HCT116 (cell line): ENCODE measurements at regions not wholly inside any gene's neighbourhood (a gene's known extent, or its start where the extent isn't known, plus 50 kb on each side); places are given as distances from the start of the nearest gene placed in this dataset.

Source experiments
- ATAC-seq: fragments of 200-7000 bp; cut with Tn5 transposase; 2 replicates; pipeline ENCODE4 v1.9.1; 2020; ENCODE audit warnings: mild to moderate bottlenecking, moderate library complexity
- BruUV-seq: library from RNA; stranded (reverse); fragments of 400-500 nt; replicated peaks from 2 replicates; lab custom pipeline; 2021; lab: Mats Ljungman, UMichigan
- CTCF ChIA-PET: fragments of 300-600 bp; sonication (Branson Sonifier 250); formaldehyde crosslinking; loops from one replicate; lab custom pipeline; 2021; ENCODE audit warnings: antibody characterized with exemption; lab: Charles Lee
- POLR2A ChIA-PET: fragments of 300-600, 350-600 bp; sonication (Branson Sonifier 250); formaldehyde crosslinking; loops from one replicate; lab custom pipeline; 2021; ENCODE audit warnings: antibody characterized with exemption; lab: Charles Lee
- RAD21 ChIA-PET, 2 experiments: fragments of 300-600 bp; sonication (Branson Sonifier 250); formaldehyde crosslinking; loops; one replicate each; lab custom pipeline; 2023; ENCODE audit warnings: low total read pairs in 2 of 2; ENCODE audit not compliant: uncharacterized antibody in 2 of 2, unreplicated experiment in 2 of 2, low non-redundant PET in 1 of 2; lab: Charles Lee
- DNase-seq: peaks from one replicate; pipeline ENCODE4 v3.0.0-alpha.2; 2010; ENCODE audit warnings: low read depth, low spot score
- H2AFZ ChIP-seq: fragments of 200-600 bp; shearing (Covaris generic), sonication (generic); 2 replicates; pipeline ENCODE4 v1.6.1; 2017; ENCODE audit warnings: low read depth, mixed run types, mixed read lengths, antibody characterized with exemption, low read length; ENCODE audit not compliant: poor library complexity, severe bottlenecking
- H3K27ac ChIP-seq: 2 replicates; pipeline ENCODE4 v1.5.1; 2012; ENCODE audit warnings: low read depth, low read length
- H3K27me3 ChIP-seq: fragments of 200-600 bp; sonication (generic); 2 replicates; pipeline ENCODE4 v1.6.1; 2016; ENCODE audit warnings: mixed run types, low read length, mixed read lengths; ENCODE audit not compliant: insufficient read depth
- H3K36me3 ChIP-seq, 2 experiments: fragments of 200-500 bp in 1 of 2; fragments of 200-600 bp in 1 of 2; sonication (Bioruptor generic) in 1 of 2; sonication (generic) in 1 of 2; 2 replicates each; pipeline versions ENCODE4 v1.5.1 to v1.6.1; 2014 to 2016; ENCODE audit warnings: low read length in 2 of 2, inconsistent platforms in 1 of 2, mixed read lengths in 1 of 2, mixed run types in 1 of 2; ENCODE audit not compliant: insufficient read depth in 2 of 2, control insufficient read depth in 1 of 2
- H3K4me1 ChIP-seq, 2 experiments: fragments of 200-600 bp in 1 of 2; sonication (generic) in 1 of 2; 2 replicates each; pipeline versions ENCODE4 v1.5.1 to v1.6.1; 2012 to 2017; ENCODE audit warnings: low read length in 2 of 2, inconsistent platforms in 1 of 2, mild to moderate bottlenecking in 1 of 2, mixed read lengths in 1 of 2, mixed run types in 1 of 2, moderate library complexity in 1 of 2; ENCODE audit not compliant: insufficient read depth in 2 of 2, control insufficient read depth in 1 of 2
- H3K4me2 ChIP-seq: fragments of 200-600 bp; sonication (generic); 2 replicates; pipeline ENCODE4 v1.6.1; 2017; ENCODE audit warnings: mixed run types, low read length, mixed read lengths
- H3K4me3 ChIP-seq, 2 experiments: fragments of 200-600 bp in 1 of 2; sonication (generic) in 1 of 2; replicated peaks in 1 of 2; 2 replicates each; pipeline ENCODE4 v1.5.1; 2011 to 2016; ENCODE audit warnings: low read length in 2 of 2, control low read depth in 1 of 2, low read depth in 1 of 2, mild to moderate bottlenecking in 1 of 2, mixed read lengths in 1 of 2, mixed run types in 1 of 2
- H3K79me2 ChIP-seq: fragments of 200-600 bp; sonication (generic); 2 replicates; pipeline ENCODE4 v1.6.1; 2017; ENCODE audit warnings: mild to moderate bottlenecking, mixed run types, low read length, moderate library complexity, mixed read lengths; ENCODE audit not compliant: insufficient read depth
- H3K9ac ChIP-seq: fragments of 200-600 bp; sonication (generic); 2 replicates; pipeline ENCODE4 v1.6.1; 2016; ENCODE audit warnings: low read length, mixed read lengths
- H3K9me2 ChIP-seq: fragments of 200-600 bp; sonication (generic), shearing (Covaris generic); 2 replicates; pipeline ENCODE4 v1.6.1; 2017; ENCODE audit warnings: mixed run types, mild to moderate bottlenecking, moderate library complexity; ENCODE audit not compliant: insufficient read depth
- H3K9me3 ChIP-seq, 2 experiments: fragments of 200-500 bp in 1 of 2; fragments of 200-600 bp in 1 of 2; sonication (Bioruptor generic) in 1 of 2; sonication (generic) in 1 of 2; 2 replicates each; pipeline ENCODE4 v1.6.1; 2014 to 2017; ENCODE audit warnings: low read length in 2 of 2, mixed read lengths in 2 of 2, inconsistent platforms in 1 of 2, low read depth in 1 of 2, mild to moderate bottlenecking in 1 of 2, mixed run types in 1 of 2, moderate library complexity in 1 of 2; ENCODE audit not compliant: control insufficient read depth in 1 of 2, insufficient read depth in 1 of 2
- H4K20me1 ChIP-seq: fragments of 200-600 bp; sonication (generic), shearing (Covaris generic); 2 replicates; pipeline ENCODE4 v1.6.1; 2017; ENCODE audit warnings: mixed run types, mild to moderate bottlenecking, moderate library complexity; ENCODE audit not compliant: insufficient read depth
- CBX3 ChIP-seq: IDR thresholded peaks from 2 replicates; pipeline ENCODE4 v1.6.1; 2012; ENCODE audit warnings: low read depth
- CTCF ChIP-seq, 3 experiments: fragments of 200-600 bp in 1 of 3; sonication (generic) in 1 of 3; IDR thresholded peaks in 2 of 3; conservative IDR thresholded peaks in 1 of 3; 2 replicates each; pipeline ENCODE4 v1.5.1; 2012 to 2017; ENCODE audit warnings: low read depth in 2 of 3, low read length in 2 of 3, antibody characterized with exemption in 1 of 3, borderline replicate concordance in 1 of 3, control low read depth in 1 of 3, mild to moderate bottlenecking in 1 of 3, mixed read lengths in 1 of 3, mixed run types in 1 of 3, moderate library complexity in 1 of 3; ENCODE audit not compliant: insufficient read depth in 1 of 3
- EGR1 ChIP-seq: IDR thresholded peaks from 2 replicates; pipeline ENCODE4 v1.6.1; 2012; ENCODE audit warnings: low read depth
- ELF1 ChIP-seq: IDR thresholded peaks from 2 replicates; pipeline ENCODE4 v1.6.1; 2012; ENCODE audit warnings: low read depth, borderline replicate concordance
- EZH2 ChIP-seq: fragments of 200-600 bp; sonication (generic); IDR thresholded peaks from 2 replicates; pipeline ENCODE4 v1.6.1; 2017; ENCODE audit warnings: antibody characterized with exemption, mixed run types
- EZH2phosphoT487 ChIP-seq: fragments of 200-600 bp; IDR thresholded peaks from 2 replicates; pipeline ENCODE4 v1.6.1; 2018; ENCODE audit warnings: antibody characterized with exemption, borderline replicate concordance
- POLR2A ChIP-seq: IDR thresholded peaks from 2 replicates; pipeline ENCODE4 v1.7.0; 2011; ENCODE audit warnings: borderline replicate concordance; ENCODE audit not compliant: insufficient read depth, insufficient read length; ENCODE audit errors: extremely low read depth
- SIN3A ChIP-seq: IDR thresholded peaks from 2 replicates; pipeline ENCODE4 v1.6.1; 2012; ENCODE audit warnings: low read depth
- TCF7L2 ChIP-seq: IDR thresholded peaks from 2 replicates; pipeline ENCODE4 v1.7.0; 2011; ENCODE audit warnings: borderline replicate concordance, inconsistent platforms; ENCODE audit not compliant: insufficient read depth, insufficient read length; ENCODE audit errors: extremely low read depth
- YY1 ChIP-seq: IDR thresholded peaks from 2 replicates; pipeline ENCODE4 v1.6.1; 2011; ENCODE audit warnings: low read length, low read depth, moderate library complexity, mild to moderate bottlenecking; ENCODE audit not compliant: insufficient replicate concordance; ENCODE audit errors: extremely low read depth
- ZBTB33 ChIP-seq: IDR thresholded peaks from 2 replicates; pipeline ENCODE4 v1.6.1; 2011; ENCODE audit warnings: mild to moderate bottlenecking, low read length, moderate library complexity; ENCODE audit not compliant: insufficient replicate concordance; ENCODE audit errors: extremely low read depth
- intact Hi-C: fragments of 100-400 bp; cut with micrococcal nuclease; formaldehyde crosslinking; loops from 2 replicates; pipeline ENCODE4 v1.10.0; 2022
- TF ChIP-seq, protein P1 (sequence below): IDR thresholded peaks from 2 replicates; pipeline ENCODE4 v1.6.1; 2012

DNA sequence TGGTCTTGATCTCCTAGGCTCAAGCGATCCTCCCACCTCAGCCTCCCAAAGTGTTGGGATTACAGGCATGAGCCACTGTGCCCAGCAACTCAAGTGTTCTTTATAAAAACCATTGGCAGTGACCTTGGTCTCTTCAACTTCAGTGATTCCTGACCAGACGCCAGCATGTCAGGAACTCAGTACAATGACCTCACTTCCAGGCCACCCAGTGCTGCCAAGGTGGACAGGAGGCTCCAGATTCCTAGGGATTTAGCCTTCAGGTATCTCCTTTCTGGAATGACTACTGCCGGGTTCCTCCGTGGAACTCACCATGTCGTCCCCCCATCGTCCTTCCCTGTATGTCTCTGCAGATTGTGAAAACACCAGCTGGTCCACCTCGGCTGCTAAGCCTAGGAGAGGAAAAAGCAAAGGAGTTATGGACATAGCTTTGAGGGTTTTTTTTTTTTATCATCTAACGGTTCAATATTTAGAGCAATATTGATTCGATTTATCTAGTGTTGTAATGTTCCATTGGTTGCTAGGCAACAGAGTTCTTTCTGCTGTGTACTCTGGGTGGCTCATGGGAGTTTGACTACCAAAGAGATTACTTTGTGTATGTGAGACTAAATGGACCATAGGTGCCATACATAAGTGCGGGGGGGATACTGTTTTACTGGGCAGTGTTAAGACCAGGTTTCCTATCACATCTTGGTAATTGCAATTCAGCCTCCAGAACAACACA lies 425.8 kb upstream of the AUTS2 start:
- TF ChIP-seq ELF1 (no peak), YY1 (no peak), EZH2 (no peak), POLR2A (no peak), EGR1 (no peak), SIN3A (no peak), CTCF (IDR thresholded peaks at IDR 0.05 in 2 of 3, conservative IDR thresholded peaks at IDR 0.05 in 1 of 3; ENCODE audit: borderline replicate concordance in 1 of 3, insufficient read depth in 1 of 3, low read depth in 2 of 3, low read length in 2 of 3) (no peak), TCF7L2 (no peak), ZBTB33 (no peak), CBX3 (no peak), EZH2phosphoT487 (no peak)
- TF ChIP-seq, protein P1, sequence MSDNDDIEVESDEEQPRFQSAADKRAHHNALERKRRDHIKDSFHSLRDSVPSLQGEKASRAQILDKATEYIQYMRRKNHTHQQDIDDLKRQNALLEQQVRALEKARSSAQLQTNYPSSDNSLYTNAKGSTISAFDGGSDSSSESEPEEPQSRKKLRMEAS = no peak
- BruUV-seq = no TSS peak
- H3K27ac ChIP-seq = no peak overlapping the region
- H2AFZ ChIP-seq = no peak overlapping the region
- H3K9me3 ChIP-seq = peaks cover 0 to 15% of the 10 kb centered on the region in 2 experiments; a peak in 2 of 4 replicates
- ChIA-PET CTCF (no interaction called here), POLR2A (no interaction called here), RAD21 (no interaction called here)
- intact Hi-C loops = no loop called here
- H3K79me2 ChIP-seq = no peaks in the 10 kb centered on the region
- no peaks in the 10 kb centered on the region for H3K4me1 ChIP-seq
- H4K20me1 ChIP-seq = no peaks in the 10 kb centered on the region
- ATAC-seq (no peak), DNase-seq (no peak)
- no peaks in the 10 kb centered on the region for H3K27me3 ChIP-seq
- no peak overlapping the region for H3K4me3 ChIP-seq
- H3K4me2 ChIP-seq = no peak overlapping the region
- H3K9ac ChIP-seq = no peak overlapping the region
- no peaks in the 10 kb centered on the region for H3K36me3 ChIP-seq
- no peaks in the 10 kb centered on the region for H3K9me2 ChIP-seq
